ENCODE measurements at regions not wholly inside any gene's neighbourhood (a gene's known extent, or its start where the extent isn't known, plus 50 kb on each side); places are given as distances from the start of the nearest gene placed in this dataset.
"Not testable (repeated sequence)": the region's sequence is repeated elsewhere in the genome, so short reads cannot be mapped to it uniquely, and the experiment has no call there.

- no peaks in the 10 kb centered on the region for H3K27me3 ChIP-seq
- no peaks in the 10 kb centered on the region for H4K20me1 ChIP-seq (ENCODE audit: insufficient read depth, poor library complexity, severe bottlenecking)
- H3K9me3 ChIP-seq (ENCODE audit: low read depth) = no peaks in the 10 kb centered on the region
- H2AFZ ChIP-seq = no peak overlapping the region
- H3K27ac ChIP-seq = no peak overlapping the region
- no peaks in the 10 kb centered on the region for H3K36me3 ChIP-seq (replicated peaks; ENCODE audit: insufficient read depth, low read depth)
- 93% methylated on average over 2 of the region's 2 CpGs for WGBS (ENCODE audit: low lambda C conversion rate, missing lambda C conversion rate)
- H3K79me2 ChIP-seq = no peaks in the 10 kb centered on the region
- DNase-seq (ENCODE audit: low spot score) = no peak
- no peak overlapping the region for H3K4me3 ChIP-seq
- H3K9me2 ChIP-seq (replicated peaks; ENCODE audit: insufficient read depth) = no peaks in the 10 kb centered on the region
- H3K4me2 ChIP-seq = no peak overlapping the region
- TF ChIP-seq EZH2 (IDR thresholded peaks at IDR 0.05; ENCODE audit: borderline replicate concordance) (no peak), EZH2phosphoT487 (IDR thresholded peaks at IDR 0.05; ENCODE audit: low read depth, severe bottlenecking, unreplicated experiment) (no peak), CTCF (IDR thresholded peaks at IDR 0.05; ENCODE audit: poor library complexity) (no peak)
- no peaks in the 10 kb centered on the region for H3K4me1 ChIP-seq (ENCODE audit: insufficient read depth)
Observed at GRCh38 chr1:172835834-172836233, 176.9 kb downstream of the FASLG start.

GRCh38 chr1:172837816-172838679 lies 179.1 kb downstream of the FASLG start:
- no peak overlapping the region for H2AFZ ChIP-seq
- no peaks in the 10 kb centered on the region for H3K9me3 ChIP-seq (ENCODE audit: low read depth)
- H3K27ac ChIP-seq = no peak overlapping the region
- no peaks in the 10 kb centered on the region for H3K27me3 ChIP-seq
- no peaks in the 10 kb centered on the region for H3K36me3 ChIP-seq (replicated peaks; ENCODE audit: insufficient read depth, low read depth)
- H3K4me2 ChIP-seq = no peak overlapping the region
- DNase-seq (ENCODE audit: low spot score) = no peak
- TF ChIP-seq EZH2phosphoT487 (IDR thresholded peaks at IDR 0.05; ENCODE audit: low read depth, severe bottlenecking, unreplicated experiment) (no peak), EZH2 (IDR thresholded peaks at IDR 0.05; ENCODE audit: borderline replicate concordance) (no peak), CTCF (IDR thresholded peaks at IDR 0.05; ENCODE audit: poor library complexity) (no peak)
- no peaks in the 10 kb centered on the region for H3K4me1 ChIP-seq (ENCODE audit: insufficient read depth)
- no peaks in the 10 kb centered on the region for H3K9me2 ChIP-seq (replicated peaks; ENCODE audit: insufficient read depth)
- no peaks in the 10 kb centered on the region for H3K79me2 ChIP-seq
- H4K20me1 ChIP-seq (ENCODE audit: insufficient read depth, poor library complexity, severe bottlenecking) = no peaks in the 10 kb centered on the region
- H3K4me3 ChIP-seq = no peak overlapping the region
- 74% methylated on average over 6 of the region's 6 CpGs for WGBS (ENCODE audit: low lambda C conversion rate, missing lambda C conversion rate)

GRCh38 chr1:172838680-172839313 lies 179.9 kb downstream of the FASLG start:
- H2AFZ ChIP-seq = no peak overlapping the region
- no peak overlapping the region for H3K27ac ChIP-seq
- no peaks in the 10 kb centered on the region for H3K9me3 ChIP-seq (ENCODE audit: low read depth)
- TF ChIP-seq CTCF (IDR thresholded peaks at IDR 0.05; ENCODE audit: poor library complexity) (no peak), EZH2phosphoT487 (IDR thresholded peaks at IDR 0.05; ENCODE audit: low read depth, severe bottlenecking, unreplicated experiment) (no peak), EZH2 (IDR thresholded peaks at IDR 0.05; ENCODE audit: borderline replicate concordance) (no peak)
- H4K20me1 ChIP-seq (ENCODE audit: insufficient read depth, poor library complexity, severe bottlenecking) = no peaks in the 10 kb centered on the region
- no peak overlapping the region for H3K4me2 ChIP-seq
- WGBS (ENCODE audit: low lambda C conversion rate, missing lambda C conversion rate) = 99% methylated on average over 4 of the region's 4 CpGs
- H3K4me1 ChIP-seq (ENCODE audit: insufficient read depth) = no peaks in the 10 kb centered on the region
- no peaks in the 10 kb centered on the region for H3K9me2 ChIP-seq (replicated peaks; ENCODE audit: insufficient read depth)
- H3K4me3 ChIP-seq = no peak overlapping the region
- DNase-seq (ENCODE audit: low spot score) = no peak
- H3K79me2 ChIP-seq = no peaks in the 10 kb centered on the region
- H3K36me3 ChIP-seq (replicated peaks; ENCODE audit: insufficient read depth, low read depth) = no peaks in the 10 kb centered on the region
- no peaks in the 10 kb centered on the region for H3K27me3 ChIP-seq

GRCh38 chr1:172839639-172840038 lies 180.7 kb downstream of the FASLG start:
- not testable (repeated sequence) for H3K9me3 ChIP-seq (ENCODE audit: low read depth); H3K27ac ChIP-seq; DNase-seq (ENCODE audit: low spot score); H4K20me1 ChIP-seq (ENCODE audit: insufficient read depth, poor library complexity, severe bottlenecking); H3K79me2 ChIP-seq; H3K36me3 ChIP-seq (replicated peaks; ENCODE audit: insufficient read depth, low read depth); H3K9me2 ChIP-seq (replicated peaks; ENCODE audit: insufficient read depth); H3K4me2 ChIP-seq; H3K4me3 ChIP-seq; H2AFZ ChIP-seq; H3K27me3 ChIP-seq; H3K4me1 ChIP-seq (ENCODE audit: insufficient read depth)
- WGBS (ENCODE audit: low lambda C conversion rate, missing lambda C conversion rate) = 94% methylated on average over 8 of the region's 8 CpGs
